A673 (cell line): ENCODE measurements at regions not wholly inside any gene's neighbourhood (a gene's known extent, or its start where the extent isn't known, plus 50 kb on each side); places are given as distances from the start of the nearest gene placed in this dataset.

Experiments
- BruUV-seq: library from RNA; stranded (reverse); fragments of 400-500 nt; replicated peaks from 2 replicates; lab custom pipeline; 2021; lab: Mats Ljungman, UMichigan
- CTCF ChIA-PET: fragments of 300-600 bp; sonication (Branson Sonifier 250); formaldehyde crosslinking; loops from one replicate; lab custom pipeline; 2022; ENCODE audit warnings: antibody characterized with exemption; lab: Charles Lee
- POLR2A ChIA-PET: fragments of 300-600 bp; sonication (Branson Sonifier 250); formaldehyde crosslinking; loops from one replicate; lab custom pipeline; 2022; ENCODE audit warnings: antibody characterized with exemption; ENCODE audit not compliant: low non-redundant PET; lab: Charles Lee
- DNase-seq: peaks from one replicate; pipeline ENCODE4 v3.0.0-alpha.2; 2015; ENCODE audit warnings: low spot score
- H3K27ac ChIP-seq: fragments of 200-600 bp; sonication (generic); 2 replicates; pipeline ENCODE4 v1.5.1; 2016; ENCODE audit warnings: mixed run types, low read depth, mild to moderate bottlenecking, mixed read lengths, antibody characterized with exemption, low read length; ENCODE audit not compliant: poor library complexity, severe bottlenecking
- H3K27me3 ChIP-seq: fragments of 200-600 bp; sonication (generic); replicated peaks from 2 replicates; pipeline ENCODE4 v1.6.1; 2017; ENCODE audit warnings: mixed run types, low read depth, mild to moderate bottlenecking, mixed read lengths, antibody characterized with exemption, low read length; ENCODE audit not compliant: insufficient read depth, poor library complexity
- H3K36me3 ChIP-seq: fragments of 200-600 bp; sonication (generic); 2 replicates; pipeline ENCODE4 v1.6.1; 2016; ENCODE audit warnings: mixed run types, mild to moderate bottlenecking, mixed read lengths, antibody characterized with exemption, low read length; ENCODE audit not compliant: insufficient read depth, poor library complexity, severe bottlenecking
- H3K4me1 ChIP-seq: fragments of 200-600 bp; sonication (generic); 2 replicates; pipeline ENCODE4 v1.6.1; 2017; ENCODE audit warnings: mixed run types, mild to moderate bottlenecking, mixed read lengths, antibody characterized with exemption, low read length; ENCODE audit not compliant: insufficient read depth, poor library complexity, severe bottlenecking
- H3K4me3 ChIP-seq: fragments of 200-600 bp; sonication (generic); 2 replicates; pipeline ENCODE4 v1.5.1; 2016; ENCODE audit warnings: low read depth, mixed run types, mild to moderate bottlenecking, mixed read lengths, low read length; ENCODE audit not compliant: poor library complexity, severe bottlenecking
- H3K9me3 ChIP-seq: fragments of 200-600 bp; sonication (generic); 2 replicates; pipeline ENCODE4 v1.6.1; 2016; ENCODE audit warnings: mixed run types, low read depth, mild to moderate bottlenecking, mixed read lengths, antibody characterized with exemption, low read length; ENCODE audit not compliant: poor library complexity, severe bottlenecking
- CTCF ChIP-seq: fragments of 300-800, 200-600 bp; sonication (generic); conservative IDR thresholded peaks from 2 replicates; pipeline ENCODE4 v1.5.1; 2017; ENCODE audit warnings: low read depth, mild to moderate bottlenecking, antibody characterized with exemption, low read length, moderate library complexity, mixed read lengths
- EZH2 ChIP-seq: fragments of 200-600 bp; sonication (generic); IDR thresholded peaks from 2 replicates; pipeline ENCODE4 v1.6.1; 2017; ENCODE audit warnings: borderline replicate concordance, low read depth, mild to moderate bottlenecking, mixed read lengths, antibody characterized with exemption, low read length; ENCODE audit not compliant: poor library complexity, severe bottlenecking
- intact Hi-C: fragments of 100-400 bp; cut with micrococcal nuclease; formaldehyde crosslinking; loops from one replicate; pipeline ENCODE4 v1.10.0; 2022; ENCODE audit not compliant: unreplicated experiment

- POLR2A ChIA-PET: no interaction called here
- no peak overlapping the region for H3K27ac ChIP-seq
- no peaks in the 10 kb centered on the region for H3K9me3 ChIP-seq
- TF ChIP-seq CTCF (no peak), EZH2 (no peak)
- CTCF ChIA-PET: no interaction called here
- H3K4me1 ChIP-seq: no peaks in the 10 kb centered on the region
- intact Hi-C loops: no loop called here
- H3K4me3 ChIP-seq: no peak overlapping the region
- DNase-seq: no peak
- H3K27me3 ChIP-seq: no peaks in the 10 kb centered on the region
- H3K36me3 ChIP-seq: no peaks in the 10 kb centered on the region
- no TSS peak for BruUV-seq
Observed at GRCh38 chr10:10213237-10213636, 804.4 kb upstream of the CELF2 start.

- Histone ChIP-seq H3K27me3 (no peaks in the 10 kb centered on the region), H3K4me1 (no peaks in the 10 kb centered on the region), H3K9me3 (peaks cover 10% of the 10 kb centered on the region), H3K36me3 (no peaks in the 10 kb centered on the region), H3K4me3 (no peak overlapping the region), H3K27ac (no peak overlapping the region)
- BruUV-seq: no TSS peak
- no peak for DNase-seq
- POLR2A ChIA-PET: no interaction called here
- no peak for TF ChIP-seq EZH2
- TF ChIP-seq CTCF: no peak
- intact Hi-C loops: no loop called here
- CTCF ChIA-PET: no interaction called here
Observed at GRCh38 chr10:10222304-10222841, 795.3 kb upstream of the CELF2 start.

- TF ChIP-seq CTCF (no peak), EZH2 (no peak)
- H3K4me1 ChIP-seq: no peaks in the 10 kb centered on the region
- no peaks in the 10 kb centered on the region for H3K36me3 ChIP-seq
- ChIA-PET CTCF (no interaction called here), POLR2A (no interaction called here)
- H3K27me3 ChIP-seq: no peaks in the 10 kb centered on the region
- H3K9me3 ChIP-seq: peaks cover 10% of the 10 kb centered on the region
- no peak overlapping the region for H3K4me3 ChIP-seq
- BruUV-seq: no TSS peak
- no peak overlapping the region for H3K27ac ChIP-seq
- intact Hi-C loops: no loop called here
- no peak for DNase-seq
Observed at GRCh38 chr10:10223131-10223530, 794.5 kb upstream of the CELF2 start.
